B cell (primary cell): ENCODE measurements at regions not wholly inside any gene's neighbourhood (a gene's known extent, or its start where the extent isn't known, plus 50 kb on each side); places are given as distances from the start of the nearest gene placed in this dataset.

ENCODE experiments used
- ATAC-seq: fragments of 200-7000 bp; cut with Tn5 transposase; one replicate; pipeline ENCODE4 v1.10.0; 2021; ENCODE audit warnings: low read depth, mild to moderate bottlenecking, moderate number of reproducible peaks, moderate library complexity
- CTCF ChIA-PET: fragments of 350-600 bp; sonication (Branson Sonifier 250); formaldehyde crosslinking; loops from one replicate; lab custom pipeline; 2021; ENCODE audit warnings: antibody characterized with exemption, inconsistent platforms; lab: Charles Lee
- POLR2A ChIA-PET: fragments of 350-600 bp; sonication (Branson Sonifier 250); formaldehyde crosslinking; loops from one replicate; lab custom pipeline; 2021; ENCODE audit warnings: antibody characterized with exemption; lab: Charles Lee
- DNase-seq: peaks from one replicate; pipeline ENCODE4 v3.0.0; 2013
- H2AFZ ChIP-seq: 2 replicates; pipeline ENCODE4 v1.6.1; 2012; ENCODE audit warnings: mild to moderate bottlenecking, low read depth, low read length; ENCODE audit not compliant: insufficient read depth, poor library complexity, severe bottlenecking
- H3K27ac ChIP-seq, 2 donors: 1 replicate in 1 of 2; 2 replicates in 1 of 2; pipeline ENCODE4 v1.5.1; 2012 to 2013; ENCODE audit warnings: low read length in 2 of 2, mild to moderate bottlenecking in 2 of 2, moderate library complexity in 1 of 2
- H3K27me3 ChIP-seq, 4 experiments: fragments of 200-600 bp in 1 of 4; sonication (generic) in 1 of 4; replicated peaks in 1 of 4; 1 replicate in 2 of 4; 2 replicates in 2 of 4; pipeline versions ENCODE4 v1.6.1 to v1.7.0; 2013 to 2016; ENCODE audit warnings: low read length in 3 of 4, mild to moderate bottlenecking in 2 of 4, mixed read lengths in 1 of 4, moderate library complexity in 1 of 4; ENCODE audit not compliant: insufficient read depth in 4 of 4, control insufficient read depth in 3 of 4; ENCODE audit errors: control extremely low read depth in 1 of 4
- H3K36me3 ChIP-seq, 2 experiments: replicated peaks in 1 of 2; 1 replicate in 1 of 2; 2 replicates in 1 of 2; pipeline versions ENCODE4 v1.6.1 to v1.7.1; 2013; ENCODE audit warnings: low read length in 1 of 2; ENCODE audit not compliant: insufficient read depth in 2 of 2, control insufficient read depth in 1 of 2; ENCODE audit errors: control extremely low read depth in 1 of 2, extremely low read depth in 1 of 2
- H3K4me1 ChIP-seq, 2 donors: fragments of 200-600 bp in 1 of 2; sonication (generic) in 1 of 2; 1 replicate in 1 of 2; 2 replicates in 1 of 2; pipeline versions ENCODE4 v1.5.1 to v1.6.1; 2013 to 2017; ENCODE audit warnings: low read length in 2 of 2; ENCODE audit not compliant: control insufficient read depth in 2 of 2, insufficient read depth in 2 of 2
- H3K4me2 ChIP-seq: replicated peaks from 2 replicates; pipeline ENCODE3; 2012; ENCODE audit warnings: mild to moderate bottlenecking, low read depth, low read length; ENCODE audit not compliant: poor library complexity, severe bottlenecking
- H3K4me3 ChIP-seq, 5 experiments: fragments of 200-600 bp in 1 of 5; sonication (generic) in 1 of 5; 1 replicate in 3 of 5; 2 replicates in 2 of 5; pipeline versions ENCODE4 v1.5.1 to v1.7.0; 2011 to 2016; ENCODE audit warnings: low read length in 4 of 5, mild to moderate bottlenecking in 4 of 5, low read depth in 2 of 5, control low read depth in 1 of 5, moderate library complexity in 1 of 5; ENCODE audit not compliant: insufficient read depth in 1 of 5; ENCODE audit errors: control extremely low read depth in 1 of 5, extremely low read depth in 1 of 5
- H3K79me2 ChIP-seq: fragments of 200-600 bp; sonication (generic); one replicate; pipeline ENCODE4 v1.6.0; 2016; ENCODE audit warnings: low read length; ENCODE audit not compliant: control insufficient read depth, insufficient read depth
- H3K9ac ChIP-seq: fragments of 200-600 bp; sonication (generic); 2 replicates; pipeline ENCODE4 v1.6.1; 2017; ENCODE audit warnings: mild to moderate bottlenecking, low read length, moderate library complexity
- H3K9me3 ChIP-seq, 3 donors: one replicate each; pipeline versions ENCODE4 v1.6.1 to v1.7.1; 2013; ENCODE audit warnings: low read length in 2 of 3; ENCODE audit not compliant: control insufficient read depth in 2 of 3, insufficient read depth in 1 of 3; ENCODE audit errors: control extremely low read depth in 1 of 3
- H4K20me1 ChIP-seq: 2 replicates; pipeline ENCODE4 v1.6.0; 2012; ENCODE audit warnings: mild to moderate bottlenecking, low read length; ENCODE audit not compliant: insufficient read depth, control insufficient read depth, poor library complexity, severe bottlenecking
- H3K27ac Mint-ChIP-seq: one replicate; pipeline ENCODE4 v1.8.0; 2021; ENCODE audit warnings: mixed read lengths
- H3K27me3 Mint-ChIP-seq: one replicate; pipeline ENCODE4 v1.8.0; 2021; ENCODE audit warnings: mixed read lengths
- H3K4me1 Mint-ChIP-seq: one replicate; pipeline ENCODE4 v1.8.0; 2021; ENCODE audit warnings: mixed read lengths
- H3K4me3 Mint-ChIP-seq: one replicate; pipeline ENCODE4 v1.8.0; 2021; ENCODE audit warnings: mixed read lengths
- H3K9me3 Mint-ChIP-seq: one replicate; pipeline ENCODE4 v1.8.0; 2022; ENCODE audit warnings: mixed read lengths; ENCODE audit not compliant: insufficient read depth
- CTCF ChIP-seq: fragments of 200-600 bp; IDR thresholded peaks from one replicate; pipeline ENCODE4 v1.8.0; 2022; ENCODE audit warnings: antibody characterized with exemption, mild to moderate bottlenecking
- EZH2 ChIP-seq: IDR thresholded peaks from 2 replicates; pipeline ENCODE4 v1.6.1; 2012; ENCODE audit warnings: borderline replicate concordance, low read depth, mild to moderate bottlenecking, moderate library complexity, low read length; ENCODE audit not compliant: insufficient read depth, poor library complexity, severe bottlenecking
- WGBS: methylation state at CpG from one replicate; pipeline ENCODE4 v1.1.5; 2013; ENCODE audit warnings: missing lambda C conversion rate; ENCODE audit not compliant: insufficient coverage; 5-methylcytosine and 5-hydroxymethylcytosine counted together
- intact Hi-C: fragments of 100-400 bp; cut with micrococcal nuclease; formaldehyde crosslinking; loops from one replicate; pipeline ENCODE4 v1.10.0; 2022

GRCh38 chr17:72206376-72206775 is 85.6 kb downstream of the SOX9 start:
- DNase-seq: no peak
- Histone ChIP-seq H3K4me3 (no peak overlapping the region), H3K27ac (no peak overlapping the region), H3K4me2 (no peak overlapping the region), H3K9me3 (peaks cover 0 to 2% (median 0%) of the 10 kb centered on the region in 3 donors), H3K9ac (no peak overlapping the region), H3K36me3 (no peaks in the 10 kb centered on the region), H3K4me1 (no peaks in the 10 kb centered on the region), H3K27me3 (peaks cover 0 to 7% (median 0%) of the 10 kb centered on the region in 4 experiments), H2AFZ (no peak overlapping the region), H3K79me2 (no peaks in the 10 kb centered on the region), H4K20me1 (no peaks in the 10 kb centered on the region)
- Mint-ChIP-seq H3K27ac (no peak overlapping the region), H3K27me3 (no peaks in the 10 kb centered on the region), H3K4me3 (no peak overlapping the region), H3K4me1 (no peaks in the 10 kb centered on the region), H3K9me3 (no peaks in the 10 kb centered on the region)
- no peak for ATAC-seq
- intact Hi-C loops: no loop called here
- 60% methylated on average over 2 of the region's 4 CpGs for WGBS
- ChIA-PET CTCF (no interaction called here), POLR2A (no interaction called here)
- TF ChIP-seq CTCF: no peak
- no peak for TF ChIP-seq EZH2

GRCh38 chr17:72208832-72209231 is 88.0 kb downstream of the SOX9 start:
- H3K27ac Mint-ChIP-seq: no peak overlapping the region

More at GRCh38 chr17:72208832-72209231, 88.0 kb downstream of the SOX9 start:
- Mint-ChIP-seq H3K27me3 (no peaks in the 10 kb centered on the region), H3K4me1 (no peaks in the 10 kb centered on the region), H3K4me3 (no peak overlapping the region), H3K9me3 (no peaks in the 10 kb centered on the region)
- no peak for DNase-seq
- no peaks in the 10 kb centered on the region for H4K20me1 ChIP-seq
- no peak overlapping the region for H3K9ac ChIP-seq
- H3K27me3 ChIP-seq: peaks cover 0 to 7% (median 0%) of the 10 kb centered on the region in 4 experiments
- ATAC-seq: no peak
- H3K36me3 ChIP-seq: no peaks in the 10 kb centered on the region
- POLR2A ChIA-PET: no interaction called here
- TF ChIP-seq EZH2 (no peak), CTCF (no peak)
- no peak overlapping the region for H3K27ac ChIP-seq
- no peaks in the 10 kb centered on the region for H3K9me3 ChIP-seq
- no peak overlapping the region for H3K4me3 ChIP-seq
- H3K79me2 ChIP-seq: no peaks in the 10 kb centered on the region
- intact Hi-C loops: no loop called here
- H2AFZ ChIP-seq: no peak overlapping the region
- H3K4me1 ChIP-seq: no peaks in the 10 kb centered on the region
- CTCF ChIA-PET: no interaction called here
- H3K4me2 ChIP-seq: no peak overlapping the region
